ENCODE measurements at regions not wholly inside any gene's neighbourhood (a gene's known extent, or its start where the extent isn't known, plus 50 kb on each side); places are given as distances from the start of the nearest gene placed in this dataset.

GRCh38 chr10:10128387-10128786 is 889.3 kb upstream of the CELF2 start:
- DNase-seq (ENCODE audit: low read depth in 1 of 2, low spot score in 1 of 2) (no peak), ATAC-seq (no peak), FAIRE-seq (no peak)
- Histone ChIP-seq H3K4me2 (no peak overlapping the region), H3K27ac (no peak overlapping the region), H3K9me3 (no peaks in the 10 kb centered on the region), H3K4me3 (no peak overlapping the region), H3K4me1 (no peaks in the 10 kb centered on the region)
- CTCF ChIA-PET, result no interaction called here
- POLR2A ChIA-PET, result no interaction called here
- TF ChIP-seq HMGXB4 (CRISPR knock-in tag; IDR thresholded peaks at IDR 0.05; ENCODE audit: borderline replicate concordance) (no peak), CHD4 (IDR thresholded peaks at IDR 0.05; ENCODE audit: borderline replicate concordance) (no peak), SREBF2 (IDR thresholded peaks at IDR 0.05) (no peak), ZFP36 (IDR thresholded peaks at IDR 0.05; ENCODE audit: borderline replicate concordance, partially characterized antibody) (no peak), NFE2L2 (conservative IDR thresholded peaks at IDR 0.05; ENCODE audit: low read length) (no peak), ESRRA (IDR thresholded peaks at IDR 0.05; ENCODE audit: borderline replicate concordance, low read length) (no peak), BCL3 (IDR thresholded peaks at IDR 0.05) (no peak), POLR2AphosphoS2 (conservative IDR thresholded peaks at IDR 0.05; ENCODE audit: low read length) (no peak), PBX3 (IDR thresholded peaks at IDR 0.05) (no peak), RNF2 (IDR thresholded peaks at IDR 0.05; ENCODE audit: borderline replicate concordance, low read depth) (no peak), SMC3 (IDR thresholded peaks at IDR 0.05) (no peak), NPAS2 (CRISPR knock-in tag; IDR thresholded peaks at IDR 0.05; ENCODE audit: borderline replicate concordance) (no peak), ZSCAN20 (CRISPR knock-in tag; IDR thresholded peaks at IDR 0.05) (no peak)
- 3% methylated on average over 3 of the region's 3 CpGs for WGBS (ENCODE audit: missing lambda C conversion rate)

- WGBS (ENCODE audit: missing lambda C conversion rate), result 1% methylated on average over 2 of the region's 2 CpGs
- Histone ChIP-seq H3K9me3 (no peaks in the 10 kb centered on the region), H3K4me2 (no peak overlapping the region), H3K27ac (no peak overlapping the region), H3K4me1 (no peaks in the 10 kb centered on the region), H3K4me3 (no peak overlapping the region)
- POLR2A ChIA-PET, result no interaction called here
- ATAC-seq (no peak), FAIRE-seq (no peak), DNase-seq (ENCODE audit: low read depth in 1 of 2, low spot score in 1 of 2) (no peak)
- CTCF ChIA-PET, result no interaction called here
- no peak for TF ChIP-seq POLR2AphosphoS2 (conservative IDR thresholded peaks at IDR 0.05; ENCODE audit: low read length)
- TF ChIP-seq JUNB (IDR thresholded peaks at IDR 0.05), result no peak
- no peak for TF ChIP-seq BCL3 (IDR thresholded peaks at IDR 0.05)
- TF ChIP-seq CBX2 (IDR thresholded peaks at IDR 0.05; ENCODE audit: borderline replicate concordance, low read depth), result no peak
- no peak for TF ChIP-seq ELK1 (IDR thresholded peaks at IDR 0.05; ENCODE audit: low read depth, low read length)
- no peak for TF ChIP-seq USF2 (IDR thresholded peaks at IDR 0.05)
- TF ChIP-seq E2F6 (IDR thresholded peaks at IDR 0.05; ENCODE audit: borderline replicate concordance, low read depth), result no peak
- TF ChIP-seq HDAC2 (IDR thresholded peaks at IDR 0.05), result no peak
- no peak for TF ChIP-seq NR3C1 (IDR thresholded peaks at IDR 0.05)
- TF ChIP-seq NFE2L2 (conservative IDR thresholded peaks at IDR 0.05; ENCODE audit: low read length), result no peak
Observed at GRCh38 chr10:10130686-10131085, 887.0 kb upstream of the CELF2 start.
